Heart left ventricle (tissue), 16 donors: ENCODE measurements at regions not wholly inside any gene's neighbourhood (a gene's known extent, or its start where the extent isn't known, plus 50 kb on each side); places are given as distances from the start of the nearest gene placed in this dataset.

Source experiments
- ATAC-seq, 4 donors: fragments of 200-7000 bp; cut with Tn5 transposase; one replicate each; pipeline ENCODE4 v1.9.1; 2020 to 2022; ENCODE audit warnings: moderate library complexity in 4 of 4, mild to moderate bottlenecking in 3 of 4, moderate number of reproducible peaks in 1 of 4
- DNase-seq, 5 donors: peaks; one replicate each; pipeline ENCODE4 v3.0.0-alpha.2; 2020
- H3K27ac ChIP-seq, 12 donors: fragments of 200-600 bp; sonication (generic) in 4 of 12; one replicate each; pipeline versions ENCODE4 v1.5.0 to v1.8.0; 2016 to 2022; ENCODE audit warnings: mild to moderate bottlenecking in 2 of 12
- H3K27me3 ChIP-seq, 9 donors: fragments of 200-600 bp; sonication (generic) in 2 of 9; one replicate each; pipeline versions ENCODE4 v1.5.1 to v1.8.0; 2016 to 2022; ENCODE audit warnings: mild to moderate bottlenecking in 3 of 9
- H3K36me3 ChIP-seq, 9 donors: fragments of 200-600 bp; sonication (generic) in 2 of 9; one replicate each; pipeline versions ENCODE4 v1.5.0 to v1.8.0; 2018 to 2022; ENCODE audit warnings: mild to moderate bottlenecking in 2 of 9
- H3K4me1 ChIP-seq, 12 donors: fragments of 200-600 bp; sonication (generic) in 4 of 12; one replicate each; pipeline versions ENCODE4 v1.5.0 to v1.8.0; 2016 to 2022; ENCODE audit warnings: mild to moderate bottlenecking in 3 of 12
- H3K4me3 ChIP-seq, 12 donors: fragments of 200-600 bp; sonication (generic) in 4 of 12; one replicate each; pipeline versions ENCODE4 v1.5.0 to v1.8.0; 2017 to 2022; ENCODE audit warnings: mild to moderate bottlenecking in 9 of 12, moderate library complexity in 4 of 12
- H3K9me3 ChIP-seq, 12 donors: fragments of 200-600 bp; sonication (generic) in 4 of 12; one replicate each; pipeline versions ENCODE4 v1.5.0 to v1.8.0; 2016 to 2022; ENCODE audit warnings: mild to moderate bottlenecking in 1 of 12
- POLR2A ChIP-seq, 2 donors: fragments of 450-650 bp; IDR thresholded peaks; one replicate each; pipeline ENCODE4 v1.6.1; 2017; ENCODE audit warnings: antibody characterized with exemption in 2 of 2, mild to moderate bottlenecking in 2 of 2, moderate library complexity in 2 of 2
- WGBS, 4 donors: extraction: QIAGEN DNeasy Blood & Tissue Kit in 2 of 4; methylation state at CpG; one replicate each; pipeline versions ENCODE4 v1.1.5 to v1.1.7; 2013 to 2018; 5-methylcytosine and 5-hydroxymethylcytosine counted together
- intact Hi-C, 10 donors: fragments of 100-400 bp; cut with DNase I; formaldehyde crosslinking; loops; one replicate each; pipeline versions ENCODE4 v1.11.1 to v1.14.2; 2022
- TF ChIP-seq, protein P1 (sequence below), 12 donors: fragments of 200-600 bp; sonication (generic) in 4 of 12; IDR thresholded peaks; one replicate each; pipeline versions ENCODE4 v1.5.0 to v1.8.0; 2018 to 2022; ENCODE audit warnings: antibody characterized with exemption in 12 of 12, mild to moderate bottlenecking in 5 of 12
- donor health status: ischemic (EF 13 %, LVEDD 7.1; RV severe dilation, severe dysfunction).
- donor health status: healthy with polysubstance abuse.
- donor health status: DM: no; HTN: yes; CAD: no.
- donor health status: DM: no; HTN: no; CAD: no.
- donor health status: ischemic (EF 25% LVEDD 6.9; RV normal size, moderate dysfunction).
- donor health status: ischemic (EF 25% LVEDD 5.7; RV mildly dilated, moderate dysfunction).
- donor health status: healthy.
- donor health status: DM: yes; HTN: yes; CAD: no.
- donor health status: ischemic (EF 35%, LVEDD 5.7; RV mildly dilated, moderate dysfunction).
- donor health status: nonischemic (EF 11% LVEDD 7.7; RV severe dilation, severe dysfunction).
- donor health status: DM: yes; HTN: yes; CAD: no.
- donor health status: PGD.
- donor health status: ischemic (EF 29% LVEDD 5.4; RV normal size, mild dysfunction).
- donor health status: nonischemic (EF 23%, LVEDD 6.1; RV moderate dilation, normal function).

DNA sequence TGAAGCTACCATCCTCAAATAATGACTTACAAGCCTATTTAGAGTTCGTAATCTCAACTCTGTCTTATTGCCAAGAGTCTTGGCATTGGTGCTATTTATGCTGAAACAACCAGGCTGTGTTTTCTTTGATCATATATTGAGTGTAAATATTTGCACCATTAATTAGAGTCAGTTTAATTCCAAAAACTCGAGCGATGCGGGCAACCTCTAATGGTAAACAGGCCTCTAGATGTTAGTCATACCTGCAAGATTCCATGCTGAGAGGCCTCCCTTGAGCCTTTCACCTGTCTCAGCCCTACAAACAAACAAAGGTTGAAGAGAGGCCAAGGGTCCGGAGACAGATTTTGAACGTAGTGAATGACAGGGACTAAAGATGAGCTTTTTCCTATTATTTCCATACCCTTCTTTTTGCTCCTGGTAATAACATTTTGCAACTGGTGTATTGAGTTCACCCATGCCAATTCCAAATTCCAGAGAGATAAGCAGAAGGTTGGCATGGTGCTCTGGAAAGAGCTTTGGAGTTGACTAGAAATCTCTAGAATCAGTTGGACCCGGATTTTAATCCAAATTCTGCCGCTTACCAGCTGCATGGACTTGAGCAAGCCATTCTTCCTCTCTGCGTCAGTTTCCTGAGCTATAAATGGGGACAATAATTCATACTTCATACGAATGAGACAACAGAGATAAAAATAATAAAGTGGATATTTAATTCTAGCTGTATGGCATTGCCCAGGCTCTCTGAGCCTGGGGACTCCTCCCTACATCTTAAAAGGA is 99.1 kb upstream of the ANO1 start:
- DNase-seq (no peak), ATAC-seq (no peak)
- no peak overlapping the region for H3K4me3 ChIP-seq
- peaks cover 0 to 15% (median 0%) of the 10 kb centered on the region in 9 donors for H3K27me3 ChIP-seq
- intact Hi-C loops: no loop called here
- H3K4me1 ChIP-seq: peaks cover 0 to 14% (median 0%) of the 10 kb centered on the region in 12 donors
- WGBS, 4 donors: 67 to 74% (median 68%) methylated on average over 10 of the region's 10 CpGs
- TF ChIP-seq, protein P1, sequence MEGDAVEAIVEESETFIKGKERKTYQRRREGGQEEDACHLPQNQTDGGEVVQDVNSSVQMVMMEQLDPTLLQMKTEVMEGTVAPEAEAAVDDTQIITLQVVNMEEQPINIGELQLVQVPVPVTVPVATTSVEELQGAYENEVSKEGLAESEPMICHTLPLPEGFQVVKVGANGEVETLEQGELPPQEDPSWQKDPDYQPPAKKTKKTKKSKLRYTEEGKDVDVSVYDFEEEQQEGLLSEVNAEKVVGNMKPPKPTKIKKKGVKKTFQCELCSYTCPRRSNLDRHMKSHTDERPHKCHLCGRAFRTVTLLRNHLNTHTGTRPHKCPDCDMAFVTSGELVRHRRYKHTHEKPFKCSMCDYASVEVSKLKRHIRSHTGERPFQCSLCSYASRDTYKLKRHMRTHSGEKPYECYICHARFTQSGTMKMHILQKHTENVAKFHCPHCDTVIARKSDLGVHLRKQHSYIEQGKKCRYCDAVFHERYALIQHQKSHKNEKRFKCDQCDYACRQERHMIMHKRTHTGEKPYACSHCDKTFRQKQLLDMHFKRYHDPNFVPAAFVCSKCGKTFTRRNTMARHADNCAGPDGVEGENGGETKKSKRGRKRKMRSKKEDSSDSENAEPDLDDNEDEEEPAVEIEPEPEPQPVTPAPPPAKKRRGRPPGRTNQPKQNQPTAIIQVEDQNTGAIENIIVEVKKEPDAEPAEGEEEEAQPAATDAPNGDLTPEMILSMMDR (IDR thresholded peaks at IDR 0.05): no peak
- TF ChIP-seq POLR2A (IDR thresholded peaks at IDR 0.05): no peak
- H3K36me3 ChIP-seq: no peaks in the 10 kb centered on the region
- H3K9me3 ChIP-seq: no peaks in the 10 kb centered on the region
- no peak overlapping the region for H3K27ac ChIP-seq

DNA sequence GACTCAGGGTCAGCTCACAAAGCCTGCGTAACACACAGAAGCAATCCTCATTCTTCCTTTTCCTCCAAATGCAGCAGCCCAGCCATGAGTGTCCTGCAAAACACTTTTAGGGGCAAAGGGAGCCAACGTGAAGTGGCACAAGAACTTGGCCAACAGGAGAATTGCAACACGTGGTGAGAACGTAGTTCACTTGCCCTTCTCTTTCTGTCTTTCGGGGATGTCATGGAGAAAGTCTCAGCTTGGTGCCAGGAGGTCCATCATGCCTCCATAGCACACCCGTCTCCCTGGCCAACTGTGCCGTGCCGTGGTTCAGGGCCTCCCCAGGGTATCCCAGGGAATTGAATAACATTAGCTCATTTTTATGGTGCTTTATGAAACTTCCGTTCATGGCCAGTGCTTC is 98.5 kb upstream of the ANO1 start:
- ATAC-seq: no peak
- no peaks in the 10 kb centered on the region for H3K9me3 ChIP-seq
- no peak overlapping the region for H3K4me3 ChIP-seq
- intact Hi-C loops: loop anchor here in 1 of 10 donors (10.0 kb wide), 1 partner anchor 95 kb away; the partner anchor contains the start of gene ANO1
- TF ChIP-seq POLR2A (IDR thresholded peaks at IDR 0.05): no peak
- TF ChIP-seq, protein P1 (IDR thresholded peaks at IDR 0.05): no peak
- no peak overlapping the region for H3K27ac ChIP-seq
- no peaks in the 10 kb centered on the region for H3K36me3 ChIP-seq
- WGBS, 4 donors: 48 to 76% (median 69%) methylated on average over 7 to 9 of the region's 9 CpGs
- H3K4me1 ChIP-seq: peaks cover 0 to 17% (median 3%) of the 10 kb centered on the region in 12 donors
- no peak for DNase-seq
- H3K27me3 ChIP-seq: peaks cover 0 to 18% (median 3%) of the 10 kb centered on the region in 9 donors

DNA sequence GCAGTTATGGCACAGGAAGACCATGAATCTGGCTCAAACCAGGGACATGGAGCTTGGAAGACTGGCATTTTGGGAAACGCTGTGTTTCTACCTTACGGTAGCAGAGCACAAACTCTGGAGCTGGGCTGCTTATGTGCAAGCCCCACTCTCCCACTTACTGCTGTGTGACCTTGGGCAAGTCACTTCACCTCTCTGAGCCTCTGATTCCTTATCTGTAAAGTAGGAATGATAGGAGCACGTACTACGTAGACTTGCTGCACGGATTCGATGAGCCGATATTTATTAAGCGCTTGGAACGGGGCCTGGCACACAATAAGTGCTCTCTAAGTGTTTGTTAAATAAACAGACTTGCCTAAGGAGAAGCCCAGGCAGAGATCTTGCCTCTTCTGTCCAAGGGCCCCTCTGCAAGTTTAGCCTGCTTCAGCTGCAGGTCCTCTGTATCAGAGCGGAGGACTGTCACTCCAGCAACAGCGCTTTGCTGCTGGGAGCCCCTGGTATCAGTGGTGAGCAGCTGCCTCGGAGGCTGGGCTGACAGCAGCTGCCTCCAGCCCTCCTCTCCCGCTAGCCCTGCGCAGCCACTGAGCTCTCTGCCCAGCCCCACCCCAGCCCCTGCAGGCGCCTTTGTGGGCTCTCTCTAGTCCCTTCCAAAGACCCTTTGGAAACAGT is 96.9 kb upstream of the ANO1 start:
- 64 to 78% (median 70%) methylated on average over 14 to 15 of the region's 15 CpGs for WGBS, 4 donors
- peak in 1 of 4 donors; percentile 39 for ATAC-seq
- peaks cover 0 to 32% (median 14%) of the 10 kb centered on the region in 12 donors for H3K4me1 ChIP-seq
- H3K4me3 ChIP-seq: no peak overlapping the region
- no peak overlapping the region for H3K27ac ChIP-seq
- intact Hi-C loops: loop anchor here in 1 of 10 donors (10.0 kb wide), 1 partner anchor 94 kb away; the partner anchor contains the start of gene ANO1
- TF ChIP-seq, protein P1 (IDR thresholded peaks at IDR 0.05): no peak
- TF ChIP-seq POLR2A (IDR thresholded peaks at IDR 0.05): no peak
- H3K36me3 ChIP-seq: no peaks in the 10 kb centered on the region
- DNase-seq: peak in 2 of 5 donors; percentile 29 to 38
- no peaks in the 10 kb centered on the region for H3K9me3 ChIP-seq
- H3K27me3 ChIP-seq: peaks cover 9 to 34% (median 19%) of the 10 kb centered on the region in 9 donors
